Adrenal gland (tissue), 9 donors: ENCODE measurements at regions not wholly inside any gene's neighbourhood (a gene's known extent, or its start where the extent isn't known, plus 50 kb on each side); places are given as distances from the start of the nearest gene placed in this dataset.

Source experiments
- DNase-seq, 7 donors: peaks; one replicate each; pipeline ENCODE4 v3.0.0-alpha.2; 2019 to 2020
- H3K27ac ChIP-seq, 5 donors: fragments of 200-600 bp; sonication (generic) in 4 of 5; 1 replicate in 3 of 5; 2 replicates in 2 of 5; pipeline versions ENCODE4 v1.5.1 to v1.8.0; 2016 to 2020; ENCODE audit warnings: mild to moderate bottlenecking in 1 of 5
- H3K27me3 ChIP-seq: fragments of 200-600 bp; 2 replicates; pipeline ENCODE4 v1.8.0; 2021
- H3K36me3 ChIP-seq, 2 donors: fragments of 200-600 bp; replicated peaks in 1 of 2; 1 replicate in 1 of 2; 2 replicates in 1 of 2; pipeline versions ENCODE4 v1.5.1 to v1.8.0; 2018 to 2022
- H3K4me1 ChIP-seq, 2 donors: fragments of 200-600 bp; replicated peaks in 1 of 2; 1 replicate in 1 of 2; 2 replicates in 1 of 2; pipeline versions ENCODE4 v1.5.1 to v1.8.0; 2018 to 2021
- H3K4me3 ChIP-seq, 4 donors: fragments of 200-600 bp; sonication (generic) in 3 of 4; one replicate each; pipeline ENCODE4 v1.5.1; 2016 to 2018
- H3K9me3 ChIP-seq, 3 donors: fragments of 200-600 bp; sonication (generic) in 1 of 3; replicated peaks in 1 of 3; 1 replicate in 2 of 3; 2 replicates in 1 of 3; pipeline versions ENCODE4 v1.5.1 to v1.8.0; 2016 to 2021
- CTCF ChIP-seq, 6 experiments: fragments of 450-650 bp in 4 of 6; fragments of 200-600 bp in 2 of 6; sonication (generic) in 1 of 6; IDR thresholded peaks; 1 replicate in 5 of 6; 2 replicates in 1 of 6; pipeline versions ENCODE4 v1.5.1 to v1.8.0; 2016 to 2021; ENCODE audit warnings: antibody characterized with exemption in 6 of 6, mild to moderate bottlenecking in 2 of 6, moderate library complexity in 1 of 6
- POLR2A ChIP-seq, 2 donors: fragments of 450-650 bp; IDR thresholded peaks; one replicate each; pipeline ENCODE4 v1.6.1; 2017; ENCODE audit warnings: antibody characterized with exemption in 2 of 2, mild to moderate bottlenecking in 2 of 2, moderate library complexity in 1 of 2
- WGBS, 4 donors: extraction: QIAGEN DNeasy Blood & Tissue Kit in 2 of 4; methylation state at CpG; one replicate each; pipeline versions ENCODE4 v1.1.5 to v1.1.7; 2013 to 2017; 5-methylcytosine and 5-hydroxymethylcytosine counted together
- intact Hi-C, 2 donors: fragments of 100-400 bp; cut with DNase I; formaldehyde crosslinking; loops; one replicate each; pipeline versions ENCODE4 v1.14.1 to v1.15.0; 2022 to 2023
- donor health status: healthy with polysubstance abuse.
- donor health status: Bipolar disorder and iron deficiency.
- donor health status: DM: yes; HTN: yes; CAD: no.
- donor health status: DM: no; HTN: no; CAD: no.
- donor health status: DM: no; HTN: no; CAD: no.

DNA sequence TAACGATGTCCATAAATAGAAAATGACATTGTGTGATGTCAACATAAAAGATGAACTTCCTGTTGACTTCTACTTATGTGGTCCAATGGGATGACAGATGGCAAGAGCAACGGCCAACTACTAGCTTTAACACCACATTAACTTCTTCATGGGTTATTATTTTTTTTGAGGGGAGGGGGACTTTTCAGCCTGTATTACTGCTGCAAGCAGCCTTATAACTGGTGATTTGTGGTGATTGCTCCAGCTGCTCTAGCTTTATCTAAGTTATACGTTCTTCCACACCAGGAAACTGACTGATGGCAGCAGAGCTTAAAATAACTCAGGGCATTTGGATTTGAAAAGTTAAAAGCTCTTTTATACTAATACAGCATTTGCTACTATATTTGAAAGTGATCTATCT lies 228.8 kb upstream of the B3GALT2 start:
- intact Hi-C loops = no loop called here
- Histone ChIP-seq H3K9me3 (no peaks in the 10 kb centered on the region), H3K27ac (no peak overlapping the region), H3K36me3 (no peaks in the 10 kb centered on the region), H3K27me3 (no peaks in the 10 kb centered on the region), H3K4me1 (peaks cover 8 to 33% of the 10 kb centered on the region in 2 donors), H3K4me3 (no peak overlapping the region)
- DNase-seq = no peak
- no peak for TF ChIP-seq CTCF (IDR thresholded peaks at IDR 0.05)
- no peak for TF ChIP-seq POLR2A (IDR thresholded peaks at IDR 0.05)
- WGBS, 4 donors = 50 to 63% (median 57%) methylated on average over 3 of the region's 3 CpGs

DNA sequence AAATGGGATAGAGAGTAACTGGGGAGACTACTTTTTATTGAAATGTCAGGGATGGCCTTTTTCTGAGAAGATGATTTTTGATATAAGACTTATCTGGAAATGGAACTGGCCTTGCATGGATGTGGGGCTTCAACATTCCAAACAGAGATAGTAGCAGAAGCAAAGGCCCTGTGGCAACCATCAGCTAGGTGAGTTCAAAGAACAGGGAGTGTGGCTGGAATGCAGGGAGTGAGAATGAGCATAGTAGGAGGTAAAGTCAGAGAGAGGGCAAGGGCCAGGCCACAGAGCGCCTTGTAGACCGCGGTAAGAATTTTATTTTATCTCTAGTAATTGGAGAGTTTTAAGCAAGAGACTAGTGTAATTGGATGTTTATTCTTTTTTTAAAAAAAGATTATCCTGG lies 227.0 kb upstream of the B3GALT2 start:
- H3K27ac ChIP-seq = no peak overlapping the region
- H3K4me3 ChIP-seq = no peak overlapping the region
- TF ChIP-seq CTCF (IDR thresholded peaks at IDR 0.05) = no peak
- TF ChIP-seq POLR2A (IDR thresholded peaks at IDR 0.05) = no peak
- no peaks in the 10 kb centered on the region for H3K9me3 ChIP-seq
- H3K4me1 ChIP-seq = peaks cover 11 to 35% of the 10 kb centered on the region in 2 donors
- intact Hi-C loops = no loop called here
- no peaks in the 10 kb centered on the region for H3K36me3 ChIP-seq
- no peaks in the 10 kb centered on the region for H3K27me3 ChIP-seq
- WGBS, 4 donors = 94 to 98% (median 97%) methylated on average over 3 of the region's 3 CpGs
- no peak for DNase-seq

DNA sequence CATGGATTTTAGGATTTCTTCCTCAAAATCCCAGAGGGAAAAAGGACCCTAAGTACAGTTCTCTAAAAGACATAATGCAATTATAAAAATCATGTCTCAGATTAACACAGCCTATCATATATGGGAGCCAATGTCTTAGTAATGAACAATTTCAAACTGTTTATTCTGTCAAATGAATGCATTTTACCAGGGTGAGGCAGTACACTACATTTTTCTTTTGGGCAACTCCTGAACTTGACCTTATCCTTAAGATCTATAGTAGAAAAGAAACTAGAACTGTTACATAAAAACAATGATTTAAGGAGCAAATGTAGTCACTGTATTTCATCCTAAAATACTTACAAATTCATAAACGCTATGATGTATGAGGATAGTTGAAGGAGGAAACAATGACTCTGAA lies 226.3 kb upstream of the B3GALT2 start:
- no peaks in the 10 kb centered on the region for H3K36me3 ChIP-seq
- no peak overlapping the region for H3K4me3 ChIP-seq
- 84 to 98% (median 93%) methylated on average over 1 of the region's 1 CpG for WGBS, 4 donors
- H3K9me3 ChIP-seq = no peaks in the 10 kb centered on the region
- peaks cover 10 to 32% of the 10 kb centered on the region in 2 donors for H3K4me1 ChIP-seq
- TF ChIP-seq CTCF (IDR thresholded peaks at IDR 0.05) = no peak
- TF ChIP-seq POLR2A (IDR thresholded peaks at IDR 0.05) = no peak
- no peak overlapping the region for H3K27ac ChIP-seq
- intact Hi-C loops = no loop called here
- no peaks in the 10 kb centered on the region for H3K27me3 ChIP-seq
- no peak for DNase-seq

DNA sequence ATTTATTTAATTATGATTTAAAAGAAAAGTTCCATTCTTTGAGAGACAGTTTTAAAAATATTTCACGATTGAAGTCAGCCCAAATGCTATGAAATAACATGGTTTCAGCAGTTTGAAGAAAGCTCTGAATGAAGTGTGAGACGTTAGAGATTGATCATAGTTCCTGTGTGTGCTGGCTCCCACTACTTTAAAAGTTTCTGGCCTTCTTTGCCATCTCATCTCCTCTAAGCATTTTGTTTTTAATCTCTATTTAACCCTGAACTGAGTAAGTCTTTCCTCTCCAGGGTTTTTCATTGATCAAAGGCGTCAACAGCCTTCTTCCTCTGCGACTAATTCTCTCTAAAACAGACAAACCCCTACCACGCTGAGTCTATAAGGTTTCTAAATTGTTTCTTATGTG lies 225.3 kb upstream of the B3GALT2 start:
- 25 to 34% (median 32%) methylated on average over 5 of the region's 5 CpGs for WGBS, 4 donors
- intact Hi-C loops = no loop called here
- Histone ChIP-seq H3K4me1 (peaks cover 3 to 30% of the 10 kb centered on the region in 2 donors), H3K27me3 (no peaks in the 10 kb centered on the region), H3K9me3 (no peaks in the 10 kb centered on the region), H3K27ac (peak overlapping the region in 1 of 5 donors; percentile 33), H3K4me3 (peak overlapping the region in 1 of 4 donors; percentile 1), H3K36me3 (no peaks in the 10 kb centered on the region)
- DNase-seq = no peak
- TF ChIP-seq CTCF (IDR thresholded peaks at IDR 0.05) (no peak), POLR2A (IDR thresholded peaks at IDR 0.05) (no peak)
